Psoas muscle (tissue), 7 donors: ENCODE measurements at regions not wholly inside any gene's neighbourhood (a gene's known extent, or its start where the extent isn't known, plus 50 kb on each side); places are given as distances from the start of the nearest gene placed in this dataset.

Source experiments
- ATAC-seq, 4 donors: fragments of 200-7000 bp; cut with Tn5 transposase; one replicate each; pipeline ENCODE4 v1.9.1; 2020; ENCODE audit warnings: moderate library complexity in 3 of 4, mild to moderate bottlenecking in 2 of 4
- DNase-seq, 2 donors: peaks; one replicate each; pipeline ENCODE4 v3.0.0-alpha.2; 2020
- H3K27ac ChIP-seq: fragments of 200-600 bp; one replicate; pipeline ENCODE4 v1.8.0; 2022
- H3K27me3 ChIP-seq, 3 donors: fragments of 200-600 bp in 1 of 3; one replicate each; pipeline versions ENCODE4 v1.6.1 to v1.8.0; 2013 to 2022; ENCODE audit warnings: low read length in 2 of 3, mild to moderate bottlenecking in 2 of 3, moderate library complexity in 1 of 3; ENCODE audit not compliant: insufficient read depth in 3 of 3
- H3K36me3 ChIP-seq, 2 donors: fragments of 200-600 bp in 1 of 2; one replicate each; pipeline versions ENCODE4 v1.6.1 to v1.8.0; 2013 to 2022; ENCODE audit warnings: low read depth in 1 of 2, mild to moderate bottlenecking in 1 of 2, moderate library complexity in 1 of 2; ENCODE audit not compliant: insufficient read depth in 1 of 2
- H3K4me1 ChIP-seq: fragments of 200-600 bp; one replicate; pipeline ENCODE4 v1.8.0; 2022
- H3K4me3 ChIP-seq: fragments of 200-600 bp; one replicate; pipeline ENCODE4 v1.8.0; 2022; ENCODE audit warnings: mild to moderate bottlenecking
- H3K9me3 ChIP-seq: fragments of 200-600 bp; one replicate; pipeline ENCODE4 v1.8.0; 2022
- WGBS, 3 donors: extraction: QIAGEN DNeasy Blood & Tissue Kit; methylation state at CpG; one replicate each; pipeline versions ENCODE4 v1.1.6 to v1.1.7; 2013; 5-methylcytosine and 5-hydroxymethylcytosine counted together
- intact Hi-C, 2 donors: fragments of 100-400 bp; cut with DNase I; formaldehyde crosslinking; loops; one replicate each; pipeline versions ENCODE4 v1.11.0 to v1.14.2; 2022
- TF ChIP-seq, protein P1 (sequence below): fragments of 200-600 bp; IDR thresholded peaks from one replicate; pipeline ENCODE4 v1.8.0; 2022; ENCODE audit warnings: antibody characterized with exemption
- donor health status: healthy with polysubstance abuse.
- donor health status: DM: no; HTN: no; CAD: no; lungs with moderate emphysema.
- donor health status: Bipolar disorder and iron deficiency.
- donor health status: healthy.
- donor health status: DM: yes; HTN: yes; CAD: no.
- donor health status: DM: no; HTN: no; CAD: no.
- donor health status: DM: yes; HTN: yes; CAD: no.

DNA sequence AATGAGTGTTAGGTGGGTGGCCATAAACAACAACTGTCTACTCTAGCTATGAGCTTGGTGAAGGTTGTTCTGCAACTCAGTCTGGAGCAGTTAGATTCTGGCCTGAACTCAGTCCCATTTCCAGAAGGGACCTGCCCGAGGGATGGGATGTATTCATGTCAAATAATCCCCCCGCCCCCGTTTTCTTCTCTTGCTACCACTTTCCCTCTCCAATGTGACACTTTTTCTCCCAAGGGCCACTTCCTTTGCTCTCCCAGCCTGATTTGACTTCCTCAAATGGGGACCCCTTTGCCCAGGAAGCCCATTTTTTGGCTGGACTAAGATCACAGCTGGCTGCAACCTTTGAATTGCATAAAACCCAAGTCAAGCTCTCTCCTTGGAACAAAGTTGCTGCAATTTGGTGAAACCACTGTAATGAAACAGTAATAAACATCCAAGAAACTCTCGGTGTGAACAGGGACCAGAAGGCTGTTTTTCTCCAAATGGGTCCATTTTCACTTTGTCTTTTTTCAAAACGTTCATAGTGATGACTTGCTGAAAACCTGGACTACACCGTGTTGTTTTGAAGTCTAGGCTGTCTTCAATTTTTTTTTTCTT, 137.2 kb upstream of the GSC start:
- Histone ChIP-seq H3K27ac (no peak overlapping the region), H3K4me1 (no peaks in the 10 kb centered on the region), H3K9me3 (peaks cover 7% of the 10 kb centered on the region), H3K36me3 (no peaks in the 10 kb centered on the region), H3K27me3 (peaks cover 0 to 5% (median 4%) of the 10 kb centered on the region in 3 donors), H3K4me3 (peak overlapping the region; percentile 34)
- TF ChIP-seq, protein P1, sequence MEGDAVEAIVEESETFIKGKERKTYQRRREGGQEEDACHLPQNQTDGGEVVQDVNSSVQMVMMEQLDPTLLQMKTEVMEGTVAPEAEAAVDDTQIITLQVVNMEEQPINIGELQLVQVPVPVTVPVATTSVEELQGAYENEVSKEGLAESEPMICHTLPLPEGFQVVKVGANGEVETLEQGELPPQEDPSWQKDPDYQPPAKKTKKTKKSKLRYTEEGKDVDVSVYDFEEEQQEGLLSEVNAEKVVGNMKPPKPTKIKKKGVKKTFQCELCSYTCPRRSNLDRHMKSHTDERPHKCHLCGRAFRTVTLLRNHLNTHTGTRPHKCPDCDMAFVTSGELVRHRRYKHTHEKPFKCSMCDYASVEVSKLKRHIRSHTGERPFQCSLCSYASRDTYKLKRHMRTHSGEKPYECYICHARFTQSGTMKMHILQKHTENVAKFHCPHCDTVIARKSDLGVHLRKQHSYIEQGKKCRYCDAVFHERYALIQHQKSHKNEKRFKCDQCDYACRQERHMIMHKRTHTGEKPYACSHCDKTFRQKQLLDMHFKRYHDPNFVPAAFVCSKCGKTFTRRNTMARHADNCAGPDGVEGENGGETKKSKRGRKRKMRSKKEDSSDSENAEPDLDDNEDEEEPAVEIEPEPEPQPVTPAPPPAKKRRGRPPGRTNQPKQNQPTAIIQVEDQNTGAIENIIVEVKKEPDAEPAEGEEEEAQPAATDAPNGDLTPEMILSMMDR: no peak
- intact Hi-C loops: no loop called here
- ATAC-seq (peak in 1 of 4 donors; percentile 45), DNase-seq (no peak)
- 46 to 59% (median 49%) methylated on average over 6 of the region's 6 CpGs for WGBS, 3 donors

DNA sequence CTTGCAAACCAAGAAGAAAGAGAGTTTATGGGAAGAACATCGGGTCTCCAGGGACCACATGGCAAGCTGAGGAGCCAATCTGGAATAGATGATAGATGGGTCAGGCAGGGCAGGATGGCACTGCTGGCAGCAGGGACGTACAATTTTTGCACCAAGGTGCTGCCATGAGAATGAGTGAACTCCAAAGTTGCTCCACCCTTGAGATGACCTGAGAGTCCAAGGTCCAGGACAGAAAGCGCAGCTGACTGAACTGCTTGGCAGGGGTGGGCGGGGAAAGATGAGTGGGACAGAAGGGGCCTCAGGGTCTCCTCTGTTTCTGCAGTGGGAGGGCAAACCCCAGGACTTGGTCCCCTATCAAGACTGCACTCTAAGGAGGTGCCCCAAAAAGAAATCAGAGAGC, 136.7 kb upstream of the GSC start:
- 90 to 95% (median 91%) methylated on average over 4 of the region's 4 CpGs for WGBS, 3 donors
- Histone ChIP-seq H3K27ac (no peak overlapping the region), H3K36me3 (no peaks in the 10 kb centered on the region), H3K4me1 (no peaks in the 10 kb centered on the region), H3K4me3 (no peak overlapping the region), H3K27me3 (peaks cover 0 to 5% (median 4%) of the 10 kb centered on the region in 3 donors), H3K9me3 (peaks cover 4% of the 10 kb centered on the region)
- intact Hi-C loops: no loop called here
- TF ChIP-seq, protein P1: no peak
- ATAC-seq: no peak
- no peak for DNase-seq

DNA sequence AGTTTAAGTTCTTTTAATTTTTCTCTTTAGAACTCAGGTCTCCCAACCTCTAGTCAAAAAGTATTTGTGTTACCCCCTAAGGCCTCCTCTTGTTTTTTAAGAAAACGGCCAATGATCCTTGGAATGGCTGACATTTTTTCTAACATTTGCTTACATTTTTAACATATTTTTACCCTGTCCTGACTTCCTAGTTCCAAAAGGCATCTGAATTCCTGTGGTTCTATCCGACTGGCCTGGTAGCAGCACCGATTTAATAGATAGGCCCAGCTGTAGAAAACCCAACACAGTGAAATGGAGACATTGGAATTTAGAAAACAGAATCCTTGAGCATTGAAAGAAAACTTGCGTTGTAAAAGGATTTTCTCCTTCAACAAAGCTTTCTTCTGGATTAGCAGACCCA, 134.7 kb upstream of the GSC start:
- intact Hi-C loops: no loop called here
- 55 to 62% (median 60%) methylated on average over 4 of the region's 4 CpGs for WGBS, 3 donors
- Histone ChIP-seq H3K4me3 (no peak overlapping the region), H3K9me3 (no peaks in the 10 kb centered on the region), H3K27me3 (peaks cover 0 to 4% (median 3%) of the 10 kb centered on the region in 3 donors), H3K27ac (no peak overlapping the region), H3K36me3 (no peaks in the 10 kb centered on the region), H3K4me1 (no peaks in the 10 kb centered on the region)
- no peak for ATAC-seq
- TF ChIP-seq, protein P1: no peak
- no peak for DNase-seq

DNA sequence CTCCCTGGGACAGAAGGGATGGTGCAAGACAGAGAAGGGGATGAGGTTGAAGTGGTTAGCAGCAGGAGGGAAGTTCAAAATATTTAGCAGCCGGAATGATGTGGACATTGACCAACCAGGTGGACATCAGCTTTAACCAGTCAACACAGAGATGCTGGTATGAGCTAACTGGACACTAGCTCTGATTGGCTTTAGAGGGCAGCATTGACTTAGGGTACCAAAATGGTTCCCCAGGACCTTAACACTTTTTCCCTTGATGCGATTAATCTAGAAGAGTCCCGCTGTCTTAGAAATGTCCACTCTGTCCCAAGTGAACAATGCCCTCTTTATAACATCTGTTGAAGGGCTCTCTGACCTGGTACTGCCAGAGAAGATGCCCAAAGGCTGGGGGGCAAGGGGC, 134.0 kb upstream of the GSC start:
- TF ChIP-seq, protein P1: no peak
- Histone ChIP-seq H3K36me3 (no peaks in the 10 kb centered on the region), H3K4me3 (no peak overlapping the region), H3K9me3 (no peaks in the 10 kb centered on the region), H3K4me1 (no peaks in the 10 kb centered on the region), H3K27me3 (peaks cover 0 to 4% (median 0%) of the 10 kb centered on the region in 3 donors), H3K27ac (no peak overlapping the region)
- intact Hi-C loops: no loop called here
- DNase-seq (no peak), ATAC-seq (peak in 1 of 4 donors; percentile 41)
- WGBS, 3 donors: 69 to 96% (median 70%) methylated on average over 3 of the region's 3 CpGs

DNA sequence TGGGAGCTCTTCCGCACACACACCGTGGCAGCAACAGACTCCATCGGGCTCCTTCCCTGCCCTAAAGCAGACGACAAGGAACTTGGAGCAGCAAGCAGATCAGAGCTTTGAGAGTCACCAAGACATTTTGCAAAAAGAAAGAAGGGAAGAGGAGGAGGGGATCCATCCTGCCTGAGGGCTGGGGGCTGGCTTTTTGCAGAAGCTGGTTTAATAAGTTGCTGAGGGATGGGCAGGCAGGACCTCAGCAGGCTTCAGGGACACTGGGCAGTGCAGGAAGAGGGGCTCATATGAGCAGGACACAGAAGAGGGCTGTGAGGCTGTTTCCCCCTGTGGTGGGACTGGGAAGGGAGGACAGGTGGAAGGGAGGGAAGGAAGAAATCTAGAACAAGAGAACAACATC, 133.4 kb upstream of the GSC start:
- ATAC-seq (no peak), DNase-seq (no peak)
- TF ChIP-seq, protein P1: no peak
- H3K27ac ChIP-seq: no peak overlapping the region
- no peaks in the 10 kb centered on the region for H3K36me3 ChIP-seq
- no peak overlapping the region for H3K4me3 ChIP-seq
- no peaks in the 10 kb centered on the region for H3K4me1 ChIP-seq
- intact Hi-C loops: no loop called here
- no peaks in the 10 kb centered on the region for H3K9me3 ChIP-seq
- H3K27me3 ChIP-seq: peaks cover 0 to 4% (median 0%) of the 10 kb centered on the region in 3 donors
- 91 to 92% (median 91%) methylated on average over 4 of the region's 4 CpGs for WGBS, 3 donors
